ENCODE measurements at regions not wholly inside any gene's neighbourhood (a gene's known extent, or its start where the extent isn't known, plus 50 kb on each side); places are given as distances from the start of the nearest gene placed in this dataset.

DNA sequence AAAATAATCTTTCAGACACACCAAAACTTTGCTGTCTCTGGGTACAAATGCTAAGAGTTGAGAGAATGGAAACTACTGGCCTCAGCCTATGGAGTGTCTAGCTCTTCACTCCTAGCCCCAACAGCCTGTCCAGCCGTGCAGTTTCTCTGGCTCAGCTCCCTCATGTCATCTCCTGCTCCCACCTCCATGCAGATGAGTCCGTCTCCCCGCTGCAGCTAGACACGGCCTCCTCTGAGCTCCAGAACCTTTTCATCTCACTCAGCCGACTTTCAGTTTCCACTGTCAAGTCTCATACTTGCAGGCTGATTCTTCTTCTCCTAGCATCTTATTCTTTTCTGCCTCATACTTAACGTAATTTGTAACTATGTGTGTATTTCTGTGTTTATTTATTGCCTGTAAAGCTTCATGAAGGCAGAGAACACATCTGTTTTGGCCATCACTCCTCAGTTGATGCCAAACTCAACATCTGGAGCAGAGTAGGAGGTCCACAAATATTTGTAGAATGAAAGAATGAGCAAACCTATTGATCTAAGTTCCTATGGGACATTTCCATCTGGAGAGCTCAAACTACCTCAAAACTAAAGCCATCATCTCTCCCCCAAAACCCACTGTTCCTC, 139.8 kb upstream of the PWP1 start:
- TF ChIP-seq, protein P1, sequence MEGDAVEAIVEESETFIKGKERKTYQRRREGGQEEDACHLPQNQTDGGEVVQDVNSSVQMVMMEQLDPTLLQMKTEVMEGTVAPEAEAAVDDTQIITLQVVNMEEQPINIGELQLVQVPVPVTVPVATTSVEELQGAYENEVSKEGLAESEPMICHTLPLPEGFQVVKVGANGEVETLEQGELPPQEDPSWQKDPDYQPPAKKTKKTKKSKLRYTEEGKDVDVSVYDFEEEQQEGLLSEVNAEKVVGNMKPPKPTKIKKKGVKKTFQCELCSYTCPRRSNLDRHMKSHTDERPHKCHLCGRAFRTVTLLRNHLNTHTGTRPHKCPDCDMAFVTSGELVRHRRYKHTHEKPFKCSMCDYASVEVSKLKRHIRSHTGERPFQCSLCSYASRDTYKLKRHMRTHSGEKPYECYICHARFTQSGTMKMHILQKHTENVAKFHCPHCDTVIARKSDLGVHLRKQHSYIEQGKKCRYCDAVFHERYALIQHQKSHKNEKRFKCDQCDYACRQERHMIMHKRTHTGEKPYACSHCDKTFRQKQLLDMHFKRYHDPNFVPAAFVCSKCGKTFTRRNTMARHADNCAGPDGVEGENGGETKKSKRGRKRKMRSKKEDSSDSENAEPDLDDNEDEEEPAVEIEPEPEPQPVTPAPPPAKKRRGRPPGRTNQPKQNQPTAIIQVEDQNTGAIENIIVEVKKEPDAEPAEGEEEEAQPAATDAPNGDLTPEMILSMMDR (IDR thresholded peaks at IDR 0.05; ENCODE audit: poor library complexity) = no peak
- TF ChIP-seq EZH2phosphoT487 (IDR thresholded peaks at IDR 0.05; ENCODE audit: low read depth, severe bottlenecking, unreplicated experiment) = no peak
